HL-60 (cell line): ENCODE measurements at regions not wholly inside any gene's neighbourhood (a gene's known extent, or its start where the extent isn't known, plus 50 kb on each side); places are given as distances from the start of the nearest gene placed in this dataset.

ENCODE experiments used
- CTCF ChIP-seq: IDR thresholded peaks from one replicate; pipeline ENCODE4 v1.5.1; 2011; ENCODE audit warnings: low read length, control low read depth, inconsistent platforms; ENCODE audit not compliant: insufficient read depth
- GABPA ChIP-seq: IDR thresholded peaks from 2 replicates; pipeline ENCODE4 v1.6.1; 2012; ENCODE audit warnings: low read depth
- POLR2AphosphoS5 ChIP-seq: IDR thresholded peaks from 2 replicates; pipeline ENCODE4 v1.6.1; 2012; ENCODE audit warnings: low read depth
- REST ChIP-seq: IDR thresholded peaks from 2 replicates; pipeline ENCODE4 v1.6.1; 2012; ENCODE audit warnings: low read depth; ENCODE audit not compliant: insufficient replicate concordance

GRCh38 chr15:47870956-47871625 lies 153.8 kb downstream of the SEMA6D start:
- TF ChIP-seq CTCF (no peak), POLR2AphosphoS5 (no peak), GABPA (no peak), REST (no peak)
